ENCODE measurements at regions not wholly inside any gene's neighbourhood (a gene's known extent, or its start where the extent isn't known, plus 50 kb on each side); places are given as distances from the start of the nearest gene placed in this dataset.

- TF ChIP-seq CTCF (conservative IDR thresholded peaks at IDR 0.05 in 1 of 2, IDR thresholded peaks at IDR 0.05 in 1 of 2; ENCODE audit: low read depth in 1 of 2, low read length in 2 of 2) (no peak), EZH2 (IDR thresholded peaks at IDR 0.05; ENCODE audit: low read length, missing control alignments) (no peak)
Observed at GRCh38 chr7:88661921-88662320, 97.6 kb upstream of the ZNF804B start.

Measured in fibroblast of lung (primary cell).